ENCODE measurements at regions not wholly inside any gene's neighbourhood (a gene's known extent, or its start where the extent isn't known, plus 50 kb on each side); places are given as distances from the start of the nearest gene placed in this dataset.

GRCh38 chr2:184530239-184530638 lies 68.1 kb upstream of the ZNF804A start:
- TF ChIP-seq CTCF (optimal IDR thresholded peaks at IDR 0.05 in 1 of 3, IDR thresholded peaks at IDR 0.05 in 1 of 3, conservative IDR thresholded peaks at IDR 0.05 in 1 of 3; ENCODE audit: extremely low read depth in 1 of 3, insufficient read depth in 2 of 3, low read length in 3 of 3) (no peak), EZH2 (IDR thresholded peaks at IDR 0.05; ENCODE audit: low read length) (no peak)
- no peaks in the 10 kb centered on the region for H3K27me3 ChIP-seq (ENCODE audit: control insufficient read depth, extremely low read depth, insufficient read depth, low read length)
- no peaks in the 10 kb centered on the region for H4K20me1 ChIP-seq (ENCODE audit: control insufficient read depth, extremely low read depth, insufficient read depth, low read length)
- no peaks in the 10 kb centered on the region for H3K36me3 ChIP-seq (ENCODE audit: control insufficient read depth in 2 of 2, extremely low read depth in 1 of 2, insufficient read depth in 2 of 2, low read length in 2 of 2)
- no peak for DNase-seq (ENCODE audit: low read depth, low spot score)
- H3K27ac ChIP-seq (ENCODE audit: control insufficient read depth, insufficient read depth, low read length): no peak overlapping the region
- H3K4me1 ChIP-seq (ENCODE audit: control insufficient read depth, extremely low read depth, insufficient read depth, low read length): peaks cover 2% of the 10 kb centered on the region
- dilution Hi-C loops (cut with MboI; ENCODE audit: extremely low pct_ligation_motif_present, low sequenced_read_pairs): no loop called here
- no peaks in the 10 kb centered on the region for H3K79me2 ChIP-seq (ENCODE audit: control insufficient read depth, insufficient read depth, low read length)
- H3K9me1 ChIP-seq (ENCODE audit: control insufficient read depth, extremely low read depth, insufficient read depth, low read length): no peaks in the 10 kb centered on the region
- H2AFZ ChIP-seq (ENCODE audit: control insufficient read depth, low read length): no peak overlapping the region
- no peak for FAIRE-seq
- peaks cover 5% of the 10 kb centered on the region for H3K9me3 ChIP-seq (ENCODE audit: control insufficient read depth, low read depth, low read length)
- no peak overlapping the region for H3K4me3 ChIP-seq (ENCODE audit: control insufficient read depth in 2 of 3, extremely low read depth in 1 of 3, insufficient read depth in 2 of 3, low read depth in 1 of 3, low read length in 3 of 3)
- no peak overlapping the region for H3K4me2 ChIP-seq (ENCODE audit: control insufficient read depth, extremely low read depth, insufficient read depth, low read depth, low read length)
- no peak overlapping the region for H3K9ac ChIP-seq (ENCODE audit: control insufficient read depth, extremely low read depth, insufficient read depth, low read length)

- TF ChIP-seq EZH2 (IDR thresholded peaks at IDR 0.05; ENCODE audit: low read length) (no peak), CTCF (optimal IDR thresholded peaks at IDR 0.05 in 1 of 3, IDR thresholded peaks at IDR 0.05 in 1 of 3, conservative IDR thresholded peaks at IDR 0.05 in 1 of 3; ENCODE audit: extremely low read depth in 1 of 3, insufficient read depth in 2 of 3, low read length in 3 of 3) (no peak)
- Histone ChIP-seq H3K4me1 (ENCODE audit: control insufficient read depth, extremely low read depth, insufficient read depth, low read length) (peaks cover 2% of the 10 kb centered on the region), H3K4me3 (ENCODE audit: control insufficient read depth in 2 of 3, extremely low read depth in 1 of 3, insufficient read depth in 2 of 3, low read depth in 1 of 3, low read length in 3 of 3) (no peak overlapping the region), H3K9me1 (ENCODE audit: control insufficient read depth, extremely low read depth, insufficient read depth, low read length) (no peaks in the 10 kb centered on the region), H3K36me3 (ENCODE audit: control insufficient read depth in 2 of 2, extremely low read depth in 1 of 2, insufficient read depth in 2 of 2, low read length in 2 of 2) (no peaks in the 10 kb centered on the region), H3K9me3 (ENCODE audit: control insufficient read depth, low read depth, low read length) (peaks cover 5% of the 10 kb centered on the region), H3K4me2 (ENCODE audit: control insufficient read depth, extremely low read depth, insufficient read depth, low read depth, low read length) (no peak overlapping the region), H3K27ac (ENCODE audit: control insufficient read depth, insufficient read depth, low read length) (no peak overlapping the region), H3K9ac (ENCODE audit: control insufficient read depth, extremely low read depth, insufficient read depth, low read length) (no peak overlapping the region), H3K79me2 (ENCODE audit: control insufficient read depth, insufficient read depth, low read length) (no peaks in the 10 kb centered on the region), H4K20me1 (ENCODE audit: control insufficient read depth, extremely low read depth, insufficient read depth, low read length) (no peaks in the 10 kb centered on the region), H3K27me3 (ENCODE audit: control insufficient read depth, extremely low read depth, insufficient read depth, low read length) (no peaks in the 10 kb centered on the region), H2AFZ (ENCODE audit: control insufficient read depth, low read length) (no peak overlapping the region)
- dilution Hi-C loops (cut with MboI; ENCODE audit: extremely low pct_ligation_motif_present, low sequenced_read_pairs): no loop called here
- FAIRE-seq (no peak), DNase-seq (ENCODE audit: low read depth, low spot score) (no peak)
Measured at GRCh38 chr2:184530959-184531358, 67.4 kb upstream of the ZNF804A start.

Data from keratinocyte (primary cell).